Inferior parietal cortex (tissue), 1 donor: ENCODE measurements at regions not wholly inside any gene's neighbourhood (a gene's known extent, or its start where the extent isn't known, plus 50 kb on each side); places are given as distances from the start of the nearest gene placed in this dataset.
A peak's percentile ranks its signal among the peaks of the same experiment; 100 is the strongest.
"Not testable (repeated sequence)": the region's sequence is repeated elsewhere in the genome, so short reads cannot be mapped to it uniquely, and the experiment has no call there.

Experiments used
- DNase-seq: peaks from one replicate; pipeline ENCODE4 v3.0.0-alpha.2; 2016; ENCODE audit errors: extremely low spot score

GRCh38 chr10:22467393-22467792, 122.1 kb downstream of the SPAG6 start:
- DNase-seq: not testable (repeated sequence)

DNA sequence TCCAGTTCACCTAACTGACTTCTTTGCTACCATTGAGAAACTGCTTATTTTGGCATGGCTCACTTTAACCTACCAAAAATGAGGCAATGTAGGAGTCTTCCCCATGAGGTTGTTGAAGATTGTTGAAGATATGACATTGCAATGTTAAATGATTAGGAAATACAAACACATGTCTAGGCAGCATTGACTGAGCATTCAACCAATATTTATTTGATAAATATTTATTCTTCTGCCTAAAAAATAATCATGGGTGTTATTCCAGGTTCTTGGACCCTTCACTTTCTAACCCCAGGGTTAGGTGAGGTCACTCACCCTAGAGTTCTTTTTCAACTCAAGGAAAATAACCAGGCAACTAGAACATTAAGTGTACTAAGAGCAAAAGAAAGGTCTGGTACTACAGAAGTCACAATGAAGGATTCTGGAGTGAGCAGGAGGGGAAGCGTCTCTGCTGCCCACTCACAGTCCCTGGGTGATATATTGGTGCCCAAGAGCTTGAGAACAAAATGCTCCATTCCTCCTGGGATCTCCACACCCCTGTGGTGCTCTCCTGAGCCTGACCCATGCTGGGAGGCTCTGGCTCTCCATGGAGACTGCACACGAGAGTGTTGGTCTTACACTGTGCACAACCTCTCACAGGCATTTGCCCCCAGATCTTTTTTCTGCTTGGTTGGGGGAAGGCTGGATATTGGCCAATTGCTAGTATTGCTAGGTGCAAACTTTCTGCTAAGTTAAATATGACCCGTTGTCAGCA, 123.4 kb downstream of the SPAG6 start:
- DNase-seq: no peak

DNA sequence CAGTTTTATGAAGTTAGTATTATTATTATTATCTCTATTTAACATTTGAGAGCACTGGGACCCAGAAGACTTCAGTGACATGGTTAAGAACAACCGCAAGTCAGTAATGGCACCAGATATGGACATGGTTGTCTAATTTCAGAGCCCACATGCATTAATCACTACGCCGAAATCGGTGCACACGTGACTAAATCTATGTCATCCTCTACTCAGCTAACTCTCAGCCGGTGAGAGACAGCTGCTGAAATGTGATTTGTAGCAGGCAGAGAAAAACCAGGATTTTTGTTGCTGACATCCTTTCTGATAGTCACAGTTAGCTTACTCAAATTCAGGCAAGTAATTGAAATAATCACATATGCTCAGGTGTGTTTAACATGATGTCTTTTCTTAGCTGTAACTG, 127.7 kb downstream of the SPAG6 start:
- no peak for DNase-seq

- DNase-seq: peak; percentile 53
Observed at GRCh38 chr10:22473459-22473858, 128.2 kb downstream of the SPAG6 start.

DNA sequence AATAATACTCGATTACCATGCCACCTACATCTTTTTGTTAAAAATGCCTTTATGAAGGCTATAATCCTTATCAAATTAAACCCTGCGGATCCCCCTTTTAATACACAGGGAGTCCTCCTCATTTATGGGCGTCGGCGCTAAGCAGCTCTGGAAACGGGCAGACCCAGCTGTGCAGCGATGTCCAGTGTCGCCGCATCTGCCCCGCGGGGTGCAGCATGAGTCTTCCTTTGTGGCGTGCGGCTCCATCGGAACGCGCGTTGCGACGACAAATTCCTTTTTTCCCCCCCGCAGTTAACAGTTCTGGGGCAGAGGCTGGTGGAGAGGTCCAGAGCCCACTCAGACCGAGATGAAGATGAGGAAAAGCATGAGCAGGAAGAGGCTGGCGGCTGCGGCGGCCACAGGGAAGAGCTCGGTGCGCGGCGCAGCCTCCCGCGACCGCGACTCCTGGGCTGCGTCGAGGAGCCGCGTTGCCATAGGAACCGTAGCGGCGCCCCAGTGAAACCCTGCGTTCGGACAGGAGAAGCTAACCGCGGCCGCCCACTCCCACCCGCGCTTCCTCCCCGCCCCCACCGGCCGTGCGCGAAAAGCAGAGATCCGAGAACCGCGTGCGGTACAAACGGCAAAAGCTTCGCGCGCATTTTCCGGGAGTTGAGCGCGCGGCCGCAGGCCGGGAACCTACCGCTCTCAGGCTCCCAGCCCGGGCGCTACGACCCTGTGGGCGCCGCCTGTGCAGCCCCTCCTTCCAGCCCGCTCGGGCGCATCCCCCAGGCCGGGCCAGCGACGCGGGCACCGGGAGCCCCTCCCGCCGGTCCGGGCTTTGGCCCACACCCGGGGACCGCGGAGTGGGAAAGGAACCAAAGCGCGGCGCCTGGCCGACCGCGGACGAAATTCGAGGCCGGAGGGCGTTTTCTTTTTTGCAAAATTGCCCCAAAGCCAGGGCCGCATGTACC, 130.6 kb downstream of the SPAG6 start:
- no peak for DNase-seq

DNA sequence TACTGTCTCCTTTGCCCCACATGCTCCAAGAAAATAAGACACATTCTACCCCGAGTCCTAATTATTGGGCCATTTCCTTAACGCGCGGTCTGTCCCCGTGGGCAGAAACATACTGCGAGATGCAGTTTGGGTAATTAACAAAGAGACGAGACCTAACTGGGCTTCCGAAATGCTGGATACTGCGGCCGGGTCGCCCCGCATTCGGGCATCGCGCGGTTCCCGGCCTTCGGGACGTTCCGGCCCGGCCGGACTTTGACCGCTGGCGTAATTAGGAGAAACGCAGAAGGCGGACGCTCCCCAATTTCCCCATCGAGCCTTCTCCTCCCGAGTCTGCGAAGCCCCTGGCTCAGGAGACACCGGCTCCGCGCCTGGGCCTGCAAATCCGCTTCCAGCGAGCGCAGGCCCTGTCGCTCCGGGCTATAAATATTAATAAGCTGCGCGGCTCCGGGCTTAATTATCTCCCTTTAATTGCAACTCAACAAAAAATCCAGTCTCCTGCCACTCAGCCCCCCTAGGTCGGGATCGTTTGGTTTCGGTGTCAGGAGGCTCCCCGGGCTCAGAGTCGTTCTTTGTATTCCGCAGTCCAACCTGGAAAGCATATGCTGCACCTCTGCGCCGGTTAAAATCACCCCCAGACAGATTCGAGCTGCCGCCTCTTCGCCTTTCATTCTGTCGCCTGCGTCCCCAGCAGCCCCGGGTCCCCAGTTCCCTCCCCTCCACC, 131.5 kb downstream of the SPAG6 start:
- no peak for DNase-seq

DNA sequence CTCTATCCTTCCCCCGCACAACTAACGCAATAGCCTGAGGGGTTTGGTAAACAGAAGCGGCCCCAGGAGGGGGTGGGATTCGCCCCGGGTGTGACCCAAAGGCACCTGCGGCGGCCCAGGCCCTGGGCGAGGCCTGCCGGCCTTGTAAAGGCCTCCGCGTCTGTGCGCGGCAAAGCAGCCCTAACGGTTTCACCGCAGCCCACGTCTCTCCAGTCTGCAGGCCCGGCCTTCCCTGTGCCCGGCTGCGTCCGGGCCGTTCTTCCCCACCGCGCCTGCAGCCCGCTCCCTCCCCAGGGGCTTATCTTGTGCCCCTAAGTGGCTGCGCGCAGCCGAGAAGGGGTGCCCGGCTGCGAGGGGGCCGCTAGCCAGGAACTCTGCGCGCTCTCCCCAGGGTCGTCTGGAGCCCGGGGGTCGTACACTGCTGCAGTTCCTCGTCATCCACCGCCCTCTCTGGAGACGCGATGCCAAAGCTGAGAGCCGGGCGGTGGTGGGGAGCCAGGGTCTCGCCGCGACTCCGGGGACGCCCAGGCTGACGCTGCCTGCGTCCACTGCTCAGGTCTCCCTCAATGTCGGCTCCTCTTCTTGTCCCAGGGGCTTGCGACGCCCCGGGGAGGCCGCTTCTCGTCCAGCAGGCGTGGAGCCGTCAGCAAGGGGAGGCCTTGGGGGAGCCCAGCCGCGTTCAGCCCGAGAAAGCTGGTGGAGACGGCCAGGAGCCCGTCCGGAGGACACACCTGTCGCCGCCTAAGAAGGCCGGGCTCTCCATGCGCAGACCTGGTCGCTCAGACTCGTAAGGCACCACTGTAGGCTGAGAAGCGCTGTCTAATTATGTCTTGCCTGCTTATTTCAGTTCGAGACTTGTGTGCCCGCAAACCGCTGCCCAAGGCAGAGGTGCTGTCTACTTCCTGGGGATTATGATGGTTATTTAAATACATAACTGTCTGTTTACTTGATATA, 132.3 kb downstream of the SPAG6 start:
- DNase-seq: no peak

DNA sequence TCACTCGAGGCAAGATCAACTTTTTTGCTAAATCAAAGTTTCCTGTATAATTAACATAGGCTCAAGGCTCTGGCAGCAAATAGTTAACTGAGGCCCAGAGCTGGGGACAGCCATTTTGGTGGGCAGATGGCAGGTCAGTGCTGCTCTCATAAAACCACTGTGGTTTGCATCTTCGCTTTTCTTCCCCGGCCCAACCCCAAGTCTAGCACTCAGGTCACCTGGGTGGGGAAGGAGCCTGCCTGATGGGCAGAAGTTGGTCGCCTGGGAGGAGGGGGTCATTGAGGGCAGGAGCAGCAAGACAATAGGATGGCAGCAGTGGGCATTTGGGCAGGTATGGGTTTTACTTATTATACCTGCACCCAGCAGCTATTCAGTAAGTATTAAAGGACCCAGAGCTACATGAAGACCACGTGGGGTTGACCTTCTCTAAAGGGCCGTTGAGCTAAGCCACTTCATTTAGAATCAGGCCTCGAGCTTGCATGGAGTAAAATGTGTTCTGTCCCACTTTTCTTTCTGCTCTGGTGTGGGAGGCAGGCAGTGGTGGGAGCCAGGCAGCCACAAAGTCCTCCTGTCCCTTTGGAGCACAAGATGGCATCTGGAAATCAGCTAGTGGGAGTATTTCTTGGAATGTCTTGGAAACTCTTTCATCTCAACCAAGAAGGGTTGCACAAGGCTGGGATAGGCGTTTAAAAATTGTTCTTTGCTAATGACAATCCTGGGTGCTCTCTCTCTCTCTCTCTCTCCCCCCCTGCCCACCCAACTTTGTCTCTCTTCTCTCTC, 133.4 kb downstream of the SPAG6 start:
- DNase-seq: no peak

DNA sequence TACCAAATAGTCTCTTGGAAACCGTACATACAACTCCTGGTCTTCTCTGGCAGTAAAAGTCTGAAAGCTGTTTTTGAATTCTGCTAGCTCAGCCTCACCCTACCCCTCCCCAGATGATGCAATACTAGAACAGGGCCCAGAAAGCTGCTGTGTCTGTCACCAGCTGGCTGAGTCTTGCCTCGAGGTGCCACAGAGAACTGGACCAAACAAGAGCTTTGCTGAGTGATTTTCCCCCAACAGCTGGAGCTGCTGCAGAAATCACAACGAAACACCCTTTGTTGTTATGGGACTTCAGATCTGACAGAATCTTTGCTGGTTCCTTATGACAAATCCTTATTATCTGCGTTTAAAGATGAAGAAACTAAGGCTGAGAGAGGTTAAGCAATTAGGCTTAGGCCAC, 134.1 kb downstream of the SPAG6 start:
- DNase-seq: peak; percentile 63

- DNase-seq: no peak
Observed at GRCh38 chr10:22481106-22481505, 135.8 kb downstream of the SPAG6 start.

- DNase-seq: no peak
Observed at GRCh38 chr10:22481687-22482539, 136.6 kb downstream of the SPAG6 start.

GRCh38 chr10:22483132-22483531, 137.8 kb downstream of the SPAG6 start:
- no peak for DNase-seq
